ENCODE measurements at regions not wholly inside any gene's neighbourhood (a gene's known extent, or its start where the extent isn't known, plus 50 kb on each side); places are given as distances from the start of the nearest gene placed in this dataset.
A peak's percentile ranks its signal among the peaks of the same experiment; 100 is the strongest.

- ChIA-PET RAD21 (ENCODE audit: low non-redundant PET in 1 of 2, low total read pairs in 2 of 2, uncharacterized antibody in 2 of 2, unreplicated experiment in 2 of 2) (no interaction called here), POLR2A (no interaction called here), CTCF (no interaction called here)
- ATAC-seq (no peak), DNase-seq (ENCODE audit: low read depth, low spot score) (no peak)
- no peaks in the 10 kb centered on the region for H3K36me3 ChIP-seq (ENCODE audit: control insufficient read depth in 1 of 2, insufficient read depth in 2 of 2, low read length in 2 of 2)
- H3K9ac ChIP-seq (ENCODE audit: low read length), result no peak overlapping the region
- BruUV-seq (replicated peaks), result no TSS peak
- H3K4me3 ChIP-seq (replicated peaks in 1 of 2; ENCODE audit: low read depth in 1 of 2, low read length in 2 of 2), result no peak overlapping the region
- H3K4me1 ChIP-seq (ENCODE audit: control insufficient read depth in 1 of 2, insufficient read depth in 2 of 2, low read length in 2 of 2), result peaks cover 11 to 16% of the 10 kb centered on the region in 2 experiments; a peak in 3 of 4 replicates
- TF ChIP-seq YY1 (IDR thresholded peaks at IDR 0.05; ENCODE audit: extremely low read depth, insufficient replicate concordance, low read depth, low read length) (no peak), RAD21 (IDR thresholded peaks at IDR 0.05; ENCODE audit: low read depth) (no peak), POLR2A (IDR thresholded peaks at IDR 0.05; ENCODE audit: borderline replicate concordance, extremely low read depth, insufficient read depth, insufficient read length) (no peak), EGR1 (IDR thresholded peaks at IDR 0.05; ENCODE audit: low read depth) (no peak), CEBPB (IDR thresholded peaks at IDR 0.05; ENCODE audit: low read depth) (no peak), SIN3A (IDR thresholded peaks at IDR 0.05; ENCODE audit: low read depth) (no peak), SRF (IDR thresholded peaks at IDR 0.05; ENCODE audit: low read depth) (no peak), EZH2 (IDR thresholded peaks at IDR 0.05) (no peak), ELF1 (IDR thresholded peaks at IDR 0.05; ENCODE audit: borderline replicate concordance, low read depth) (no peak)
- intact Hi-C loops (cut with micrococcal nuclease), result no loop called here
- no peak overlapping the region for H3K4me2 ChIP-seq (ENCODE audit: low read length)
- no peaks in the 10 kb centered on the region for H3K27me3 ChIP-seq (ENCODE audit: insufficient read depth, low read length)
- H3K9me3 ChIP-seq (ENCODE audit: control insufficient read depth in 1 of 2, insufficient read depth in 1 of 2, low read depth in 1 of 2, low read length in 2 of 2), result no peaks in the 10 kb centered on the region
- no peak overlapping the region for H2AFZ ChIP-seq (ENCODE audit: low read depth, low read length, poor library complexity, severe bottlenecking)
- no peaks in the 10 kb centered on the region for H3K79me2 ChIP-seq (ENCODE audit: insufficient read depth, low read length)
- no peaks in the 10 kb centered on the region for H3K9me2 ChIP-seq (ENCODE audit: insufficient read depth)
- H4K20me1 ChIP-seq (ENCODE audit: insufficient read depth), result no peaks in the 10 kb centered on the region
- no peak overlapping the region for H3K27ac ChIP-seq (ENCODE audit: low read depth, low read length)
Measured at GRCh38 chr9:16143310-16143709, 590.5 kb downstream of the CCDC171 start.

GRCh38 chr9:16143947-16144890, 591.4 kb downstream of the CCDC171 start:
- H3K27me3 ChIP-seq (ENCODE audit: insufficient read depth, low read length), result no peaks in the 10 kb centered on the region
- DNase-seq (ENCODE audit: low read depth, low spot score) (no peak), ATAC-seq (peak; percentile 82)
- H3K79me2 ChIP-seq (ENCODE audit: insufficient read depth, low read length), result no peaks in the 10 kb centered on the region
- no peaks in the 10 kb centered on the region for H3K9me2 ChIP-seq (ENCODE audit: insufficient read depth)
- no peak overlapping the region for H2AFZ ChIP-seq (ENCODE audit: low read depth, low read length, poor library complexity, severe bottlenecking)
- H3K9me3 ChIP-seq (ENCODE audit: control insufficient read depth in 1 of 2, insufficient read depth in 1 of 2, low read depth in 1 of 2, low read length in 2 of 2), result no peaks in the 10 kb centered on the region
- H3K27ac ChIP-seq (ENCODE audit: low read depth, low read length), result no peak overlapping the region
- H3K4me1 ChIP-seq (ENCODE audit: control insufficient read depth in 1 of 2, insufficient read depth in 2 of 2, low read length in 2 of 2), result peaks cover 9 to 16% of the 10 kb centered on the region in 2 experiments; a peak in 3 of 4 replicates
- BruUV-seq (replicated peaks), result no TSS peak
- POLR2A ChIA-PET, result no interaction called here
- H4K20me1 ChIP-seq (ENCODE audit: insufficient read depth), result no peaks in the 10 kb centered on the region
- H3K9ac ChIP-seq (ENCODE audit: low read length), result no peak overlapping the region
- intact Hi-C loops (cut with micrococcal nuclease), result no loop called here
- H3K4me2 ChIP-seq (ENCODE audit: low read length), result peak overlapping the region; percentile 18
- CTCF ChIA-PET, result no interaction called here
- RAD21 ChIA-PET (ENCODE audit: low non-redundant PET in 1 of 2, low total read pairs in 2 of 2, uncharacterized antibody in 2 of 2, unreplicated experiment in 2 of 2), result no interaction called here
- no peak overlapping the region for H3K4me3 ChIP-seq (replicated peaks in 1 of 2; ENCODE audit: low read depth in 1 of 2, low read length in 2 of 2)
- H3K36me3 ChIP-seq (ENCODE audit: control insufficient read depth in 1 of 2, insufficient read depth in 2 of 2, low read length in 2 of 2), result no peaks in the 10 kb centered on the region
- TF ChIP-seq YY1 (IDR thresholded peaks at IDR 0.05; ENCODE audit: extremely low read depth, insufficient replicate concordance, low read depth, low read length) (no peak), TCF7L2 (IDR thresholded peaks at IDR 0.05; ENCODE audit: borderline replicate concordance, extremely low read depth, insufficient read depth, insufficient read length) (no peak), SIN3A (IDR thresholded peaks at IDR 0.05; ENCODE audit: low read depth) (no peak), ELF1 (IDR thresholded peaks at IDR 0.05; ENCODE audit: borderline replicate concordance, low read depth) (no peak), EZH2phosphoT487 (IDR thresholded peaks at IDR 0.05; ENCODE audit: borderline replicate concordance) (no peak), POLR2AphosphoS5 (IDR thresholded peaks at IDR 0.05; ENCODE audit: low read depth, low read length) (no peak), EGR1 (IDR thresholded peaks at IDR 0.05; ENCODE audit: low read depth) (no peak), ZFX (IDR thresholded peaks at IDR 0.05) (no peak), ZNF274 (IDR thresholded peaks at IDR 0.05; ENCODE audit: low read depth, low read length) (no peak), CBX3 (IDR thresholded peaks at IDR 0.05; ENCODE audit: low read depth) (no peak), EZH2 (IDR thresholded peaks at IDR 0.05) (no peak), REST (IDR thresholded peaks at IDR 0.05; ENCODE audit: low read depth) (no peak), POLR2A (IDR thresholded peaks at IDR 0.05; ENCODE audit: borderline replicate concordance, extremely low read depth, insufficient read depth, insufficient read length) (no peak), MAX (IDR thresholded peaks at IDR 0.05) (no peak)
